ENCODE measurements at regions not wholly inside any gene's neighbourhood (a gene's known extent, or its start where the extent isn't known, plus 50 kb on each side); places are given as distances from the start of the nearest gene placed in this dataset.
A peak's percentile ranks its signal among the peaks of the same experiment; 100 is the strongest.
"Not testable (repeated sequence)": the region's sequence is repeated elsewhere in the genome, so short reads cannot be mapped to it uniquely, and the experiment has no call there.

GRCh38 chr2:17460371-17461086 is 57.7 kb downstream of the RAD51AP2 start:
- FAIRE-seq = no peak

GRCh38 chr2:17455343-17455742 is 62.9 kb downstream of the RAD51AP2 start:
- no peak for FAIRE-seq
- no peak for DNase-seq (ENCODE audit: insufficient read length, low spot score)
- no peak for TF ChIP-seq POLR2A (IDR thresholded peaks at IDR 0.05; ENCODE audit: low read depth, low read length)

More at GRCh38 chr2:17460371-17461086, 57.7 kb downstream of the RAD51AP2 start:
- TF ChIP-seq POLR2A (IDR thresholded peaks at IDR 0.05; ENCODE audit: low read depth, low read length) = no peak
- no peak for DNase-seq (ENCODE audit: insufficient read length, low spot score)

GRCh38 chr2:17446191-17446590 is 72.0 kb downstream of the RAD51AP2 start:
- DNase-seq (ENCODE audit: insufficient read length, low spot score); FAIRE-seq: not testable (repeated sequence)

- TF ChIP-seq POLR2A (IDR thresholded peaks at IDR 0.05; ENCODE audit: low read depth, low read length) = no peak
- no peak for DNase-seq (ENCODE audit: insufficient read length, low spot score)
- FAIRE-seq = no peak
Observed at GRCh38 chr2:17445744-17446143, 72.5 kb downstream of the RAD51AP2 start.

- DNase-seq (ENCODE audit: insufficient read length, low spot score) (no peak), FAIRE-seq (no peak)
- no peak for TF ChIP-seq POLR2A (IDR thresholded peaks at IDR 0.05; ENCODE audit: low read depth, low read length)
Observed at GRCh38 chr2:17442334-17442733, 75.9 kb downstream of the RAD51AP2 start.

GRCh38 chr2:17441790-17442189 is 76.5 kb downstream of the RAD51AP2 start:
- FAIRE-seq (no peak), DNase-seq (ENCODE audit: insufficient read length, low spot score) (no peak)
- TF ChIP-seq POLR2A (IDR thresholded peaks at IDR 0.05; ENCODE audit: low read depth, low read length) = no peak

- DNase-seq (ENCODE audit: insufficient read length, low spot score) = no peak
- no peak for TF ChIP-seq POLR2A (IDR thresholded peaks at IDR 0.05; ENCODE audit: low read depth, low read length)
- FAIRE-seq = no peak
Observed at GRCh38 chr2:17441055-17441771, 77.0 kb downstream of the RAD51AP2 start.

- FAIRE-seq (no peak), DNase-seq (ENCODE audit: insufficient read length, low spot score) (no peak)
- no peak for TF ChIP-seq POLR2A (IDR thresholded peaks at IDR 0.05; ENCODE audit: low read depth, low read length)
Observed at GRCh38 chr2:17430326-17430725, 87.9 kb downstream of the RAD51AP2 start.

GRCh38 chr2:17429130-17429529 is 89.1 kb downstream of the RAD51AP2 start:
- no peak for FAIRE-seq
- no peak for TF ChIP-seq POLR2A (IDR thresholded peaks at IDR 0.05; ENCODE audit: low read depth, low read length)
- no peak for DNase-seq (ENCODE audit: insufficient read length, low spot score)

GRCh38 chr2:17427401-17427800 is 90.8 kb downstream of the RAD51AP2 start:
- DNase-seq (ENCODE audit: insufficient read length, low spot score) (no peak), FAIRE-seq (no peak)
- no peak for TF ChIP-seq POLR2A (IDR thresholded peaks at IDR 0.05; ENCODE audit: low read depth, low read length)

- DNase-seq (ENCODE audit: insufficient read length, low spot score) (no peak), FAIRE-seq (no peak)
Observed at GRCh38 chr2:17426743-17427142, 91.5 kb downstream of the RAD51AP2 start.

GRCh38 chr2:17422061-17422460 is 96.2 kb downstream of the RAD51AP2 start:
- no peak for TF ChIP-seq POLR2A (IDR thresholded peaks at IDR 0.05; ENCODE audit: low read depth, low read length)
- FAIRE-seq (no peak), DNase-seq (ENCODE audit: insufficient read length, low spot score) (no peak)

More at GRCh38 chr2:17426743-17427142, 91.5 kb downstream of the RAD51AP2 start:
- no peak for TF ChIP-seq POLR2A (IDR thresholded peaks at IDR 0.05; ENCODE audit: low read depth, low read length)

- TF ChIP-seq POLR2A (IDR thresholded peaks at IDR 0.05; ENCODE audit: low read depth, low read length) = no peak
- no peak for DNase-seq (ENCODE audit: insufficient read length, low spot score)
- FAIRE-seq = peak; percentile 11
Observed at GRCh38 chr2:17416884-17417391, 101.3 kb downstream of the RAD51AP2 start.

GRCh38 chr2:17413036-17413435 is 105.2 kb downstream of the RAD51AP2 start:
- FAIRE-seq (no peak), DNase-seq (ENCODE audit: insufficient read length, low spot score) (no peak)
- TF ChIP-seq POLR2A (IDR thresholded peaks at IDR 0.05; ENCODE audit: low read depth, low read length) = no peak

- TF ChIP-seq POLR2A (IDR thresholded peaks at IDR 0.05; ENCODE audit: low read depth, low read length) = no peak
- FAIRE-seq (no peak), DNase-seq (ENCODE audit: insufficient read length, low spot score) (no peak)
Observed at GRCh38 chr2:17401096-17401495, 117.1 kb downstream of the RAD51AP2 start.
